GM21619 (cell line): ENCODE measurements at regions not wholly inside any gene's neighbourhood (a gene's known extent, or its start where the extent isn't known, plus 50 kb on each side); places are given as distances from the start of the nearest gene placed in this dataset.

Experiments used
- ATAC-seq: cut with Tn5 transposase; IDR thresholded peaks from one replicate; pipeline ENCODE4 v1.9.1; 2021; ENCODE audit not compliant: unreplicated experiment

- ATAC-seq = no peak
These were observed 169.3 kb upstream of the BLID start for GRCh38 chr11:122285070-122285988.

- ATAC-seq = no peak
These were observed 164.9 kb upstream of the BLID start for GRCh38 chr11:122280870-122281269.

- ATAC-seq = no peak
These were observed 163.2 kb upstream of the BLID start for GRCh38 chr11:122279194-122279593.

- no peak for ATAC-seq
These were observed 161.5 kb upstream of the BLID start for GRCh38 chr11:122277493-122277892.

GRCh38 chr11:122276221-122276620, 160.2 kb upstream of the BLID start:
- no peak for ATAC-seq

GRCh38 chr11:122275508-122275907, 159.5 kb upstream of the BLID start:
- ATAC-seq = no peak

- ATAC-seq = no peak
These were observed 157.6 kb upstream of the BLID start for GRCh38 chr11:122273476-122274191.

- no peak for ATAC-seq
These were observed 155.7 kb upstream of the BLID start for GRCh38 chr11:122271745-122272144.

- ATAC-seq = no peak
These were observed 155.1 kb upstream of the BLID start for GRCh38 chr11:122271137-122271536.

- no peak for ATAC-seq
These were observed 154.5 kb upstream of the BLID start for GRCh38 chr11:122270535-122270934.

- ATAC-seq = no peak
These were observed 153.8 kb upstream of the BLID start for GRCh38 chr11:122269824-122270223.

GRCh38 chr11:122268601-122269130, 152.7 kb upstream of the BLID start:
- ATAC-seq = no peak

- ATAC-seq = no peak
These were observed 151.6 kb upstream of the BLID start for GRCh38 chr11:122267602-122268001.

- ATAC-seq = no peak
These were observed 150.0 kb upstream of the BLID start for GRCh38 chr11:122265981-122266380.

GRCh38 chr11:122264121-122264520, 148.1 kb upstream of the BLID start:
- no peak for ATAC-seq

- ATAC-seq = no peak
These were observed 145.5 kb upstream of the BLID start for GRCh38 chr11:122261546-122261945.

GRCh38 chr11:122259195-122259821, 143.3 kb upstream of the BLID start:
- ATAC-seq = no peak

- no peak for ATAC-seq
These were observed 142.6 kb upstream of the BLID start for GRCh38 chr11:122258446-122259194.

GRCh38 chr11:122253589-122254231, 137.7 kb upstream of the BLID start:
- ATAC-seq = no peak

GRCh38 chr11:122248939-122249338, 132.9 kb upstream of the BLID start:
- no peak for ATAC-seq
